PC-3 (cell line): ENCODE measurements at regions not wholly inside any gene's neighbourhood (a gene's known extent, or its start where the extent isn't known, plus 50 kb on each side); places are given as distances from the start of the nearest gene placed in this dataset.

Experiments
- EZH2 ChIP-seq: fragments of 300-600 bp; sonication (generic); IDR thresholded peaks from one replicate; pipeline ENCODE4 v1.6.1; 2017; ENCODE audit warnings: antibody characterized with exemption, mild to moderate bottlenecking, low read length; ENCODE audit not compliant: unreplicated experiment
- TF ChIP-seq, protein P1 (sequence below): fragments of 300-600 bp; sonication (generic); conservative IDR thresholded peaks from 2 replicates; pipeline ENCODE4 v1.5.1; 2017; ENCODE audit warnings: antibody characterized with exemption, low read depth, mild to moderate bottlenecking, low read length

DNA sequence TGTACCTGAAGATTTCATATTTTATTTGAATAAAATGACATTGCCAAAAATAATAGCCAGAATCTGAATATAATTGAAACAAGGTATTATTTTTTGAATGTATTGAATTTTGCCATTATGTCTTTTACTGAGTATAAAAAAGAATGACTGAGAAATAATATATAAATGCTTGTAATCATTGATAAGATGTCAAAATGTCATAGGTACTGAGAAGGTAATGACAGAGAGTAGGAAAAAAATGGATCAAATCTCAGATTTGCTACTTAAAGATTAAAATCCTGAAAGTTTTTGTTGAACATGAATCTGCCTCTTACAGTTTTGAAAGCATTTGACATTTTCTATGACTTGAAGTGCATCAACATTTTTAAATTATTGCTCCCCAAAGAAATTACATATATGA lies 1069.9 kb upstream of the ADGRL4 start:
- TF ChIP-seq, protein P1, sequence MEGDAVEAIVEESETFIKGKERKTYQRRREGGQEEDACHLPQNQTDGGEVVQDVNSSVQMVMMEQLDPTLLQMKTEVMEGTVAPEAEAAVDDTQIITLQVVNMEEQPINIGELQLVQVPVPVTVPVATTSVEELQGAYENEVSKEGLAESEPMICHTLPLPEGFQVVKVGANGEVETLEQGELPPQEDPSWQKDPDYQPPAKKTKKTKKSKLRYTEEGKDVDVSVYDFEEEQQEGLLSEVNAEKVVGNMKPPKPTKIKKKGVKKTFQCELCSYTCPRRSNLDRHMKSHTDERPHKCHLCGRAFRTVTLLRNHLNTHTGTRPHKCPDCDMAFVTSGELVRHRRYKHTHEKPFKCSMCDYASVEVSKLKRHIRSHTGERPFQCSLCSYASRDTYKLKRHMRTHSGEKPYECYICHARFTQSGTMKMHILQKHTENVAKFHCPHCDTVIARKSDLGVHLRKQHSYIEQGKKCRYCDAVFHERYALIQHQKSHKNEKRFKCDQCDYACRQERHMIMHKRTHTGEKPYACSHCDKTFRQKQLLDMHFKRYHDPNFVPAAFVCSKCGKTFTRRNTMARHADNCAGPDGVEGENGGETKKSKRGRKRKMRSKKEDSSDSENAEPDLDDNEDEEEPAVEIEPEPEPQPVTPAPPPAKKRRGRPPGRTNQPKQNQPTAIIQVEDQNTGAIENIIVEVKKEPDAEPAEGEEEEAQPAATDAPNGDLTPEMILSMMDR, result no peak
- TF ChIP-seq EZH2, result no peak
